T47D (cell line): ENCODE measurements at regions not wholly inside any gene's neighbourhood (a gene's known extent, or its start where the extent isn't known, plus 50 kb on each side); places are given as distances from the start of the nearest gene placed in this dataset.
"Not testable (repeated sequence)": the region's sequence is repeated elsewhere in the genome, so short reads cannot be mapped to it uniquely, and the experiment has no call there.

ENCODE experiments used
- DNase-seq, 2 experiments: peaks; one replicate each; pipeline versions ENCODE4 v3.0.0 to v3.0.0-alpha.2; 2011 to 2012; ENCODE audit warnings: low read depth in 1 of 2, low spot score in 1 of 2
- in situ Hi-C: cut with HindIII; loops from 2 replicates; pipeline ENCODE4 v1.10.0; 2016; ENCODE audit warnings: low sequenced_read_pairs, low pct_unique_long_range_greater_than_20kb

GRCh38 chr2:87630892-87631291, 117.0 kb upstream of the PLGLB2 start:
- in situ Hi-C loops = not testable (repeated sequence)

GRCh38 chr2:87631402-87631801, 116.5 kb upstream of the PLGLB2 start:
- in situ Hi-C loops, DNase-seq: not testable (repeated sequence)

More at GRCh38 chr2:87630892-87631291, 117.0 kb upstream of the PLGLB2 start:
- not testable (repeated sequence) for DNase-seq

GRCh38 chr2:87633287-87633963, 114.5 kb upstream of the PLGLB2 start:
- in situ Hi-C loops, DNase-seq: not testable (repeated sequence)

GRCh38 chr2:87634106-87634505, 113.8 kb upstream of the PLGLB2 start:
- in situ Hi-C loops, DNase-seq: not testable (repeated sequence)

GRCh38 chr2:87634971-87635650, 112.8 kb upstream of the PLGLB2 start:
- in situ Hi-C loops, DNase-seq: not testable (repeated sequence)

- in situ Hi-C loops, DNase-seq: not testable (repeated sequence)
Observed at GRCh38 chr2:87636246-87636645, 111.6 kb upstream of the PLGLB2 start.

GRCh38 chr2:87636735-87637134, 111.2 kb upstream of the PLGLB2 start:
- peak in 1 of 2 experiments; percentile 1 for DNase-seq
- in situ Hi-C loops = not testable (repeated sequence)

- in situ Hi-C loops, DNase-seq: not testable (repeated sequence)
Observed at GRCh38 chr2:87637249-87637990, 110.5 kb upstream of the PLGLB2 start.

GRCh38 chr2:87638114-87638807, 109.6 kb upstream of the PLGLB2 start:
- DNase-seq, in situ Hi-C loops: not testable (repeated sequence)

GRCh38 chr2:87638872-87639271, 109.0 kb upstream of the PLGLB2 start:
- in situ Hi-C loops, DNase-seq: not testable (repeated sequence)

GRCh38 chr2:87639801-87640440, 108.0 kb upstream of the PLGLB2 start:
- DNase-seq, in situ Hi-C loops: not testable (repeated sequence)

- in situ Hi-C loops = not testable (repeated sequence)
Observed at GRCh38 chr2:87640961-87641563, 106.8 kb upstream of the PLGLB2 start.

GRCh38 chr2:87643165-87643564, 104.7 kb upstream of the PLGLB2 start:
- in situ Hi-C loops, DNase-seq: not testable (repeated sequence)

More at GRCh38 chr2:87640961-87641563, 106.8 kb upstream of the PLGLB2 start:
- DNase-seq = not testable (repeated sequence)

- DNase-seq, in situ Hi-C loops: not testable (repeated sequence)
Observed at GRCh38 chr2:87647737-87648498, 100.0 kb upstream of the PLGLB2 start.

GRCh38 chr2:87648815-87649214, 99.1 kb upstream of the PLGLB2 start:
- in situ Hi-C loops, DNase-seq: not testable (repeated sequence)

GRCh38 chr2:87649871-87650270, 98.0 kb upstream of the PLGLB2 start:
- in situ Hi-C loops, DNase-seq: not testable (repeated sequence)
